ENCODE measurements at regions not wholly inside any gene's neighbourhood (a gene's known extent, or its start where the extent isn't known, plus 50 kb on each side); places are given as distances from the start of the nearest gene placed in this dataset.
A peak's percentile ranks its signal among the peaks of the same experiment; 100 is the strongest.

DNA sequence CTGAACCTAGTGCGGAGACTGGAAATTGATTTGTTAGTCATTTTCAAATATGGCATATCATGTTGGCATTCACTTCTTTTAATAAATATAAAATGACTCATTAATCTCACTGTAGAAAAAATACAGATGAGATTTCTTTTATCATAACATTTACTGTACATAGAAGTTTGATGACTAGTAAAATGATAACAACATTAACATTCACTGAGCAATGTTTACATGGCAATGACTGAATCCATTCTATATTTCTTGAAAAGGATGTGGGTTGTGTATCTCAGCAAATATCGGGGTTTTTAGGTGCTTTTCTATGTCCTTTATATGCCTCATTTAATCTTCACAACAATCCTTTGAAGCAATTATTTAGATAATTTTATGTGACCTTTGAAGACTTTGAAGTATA, 920.9 kb upstream of the FAT3 start:
- Histone ChIP-seq H2BK5ac (ENCODE audit: low read depth, low read length, poor library complexity, severe bottlenecking) (no peak overlapping the region), H4K5ac (ENCODE audit: low read depth, low read length) (no peak overlapping the region), H3K4ac (ENCODE audit: low read depth, low read length) (no peak overlapping the region), H3K4me2 (ENCODE audit: low read depth, low read length) (no peak overlapping the region), H3K9me1 (ENCODE audit: insufficient read depth, low read length) (no peaks in the 10 kb centered on the region), H2BK15ac (ENCODE audit: low read depth, low read length) (no peak overlapping the region), H2AFZ (replicated peaks; ENCODE audit: low read length, poor library complexity) (no peak overlapping the region), H3K14ac (replicated peaks; ENCODE audit: low read depth, low read length) (no peak overlapping the region), H3K79me1 (ENCODE audit: low read depth in 1 of 2, low read length in 2 of 2) (no peaks in the 10 kb centered on the region), H2AK5ac (ENCODE audit: low read depth, low read length) (no peak overlapping the region), H3K56ac (ENCODE audit: extremely low read depth, insufficient read depth, low read length) (no peak overlapping the region), H2AK9ac (replicated peaks; ENCODE audit: low read depth, low read length, poor library complexity) (no peak overlapping the region), H3K9me3 (ENCODE audit: control insufficient read depth, insufficient read depth, low read length) (no peaks in the 10 kb centered on the region), H3K27me3 (ENCODE audit: control insufficient read depth, insufficient read depth, low read length) (no peaks in the 10 kb centered on the region), H3K18ac (ENCODE audit: low read depth, low read length) (no peak overlapping the region), H4K8ac (ENCODE audit: low read depth in 2 of 2, low read length in 2 of 2) (no peak overlapping the region), H4K91ac (ENCODE audit: insufficient read depth, low read depth, low read length) (no peak overlapping the region), H3K27ac (ENCODE audit: insufficient read depth, low read length) (no peak overlapping the region), H2BK20ac (ENCODE audit: low read depth, low read length) (no peak overlapping the region), H3K4me3 (ENCODE audit: insufficient read depth, low read depth, low read length) (no peak overlapping the region), H2BK120ac (ENCODE audit: low read depth, low read length) (no peak overlapping the region), H3K23ac (ENCODE audit: low read depth, low read length) (no peak overlapping the region), H3K36me3 (ENCODE audit: control insufficient read depth, insufficient read depth, low read length) (no peaks in the 10 kb centered on the region), H3K9ac (ENCODE audit: low read depth, low read length) (no peak overlapping the region), H3K4me1 (ENCODE audit: control insufficient read depth, insufficient read depth, low read length) (no peaks in the 10 kb centered on the region), H4K20me1 (ENCODE audit: insufficient read depth, low read length) (no peaks in the 10 kb centered on the region)
- dilution Hi-C loops (cut with HindIII; ENCODE audit: low sequenced_read_pairs, unreplicated experiment) (no loop called here), intact Hi-C loops (cut with micrococcal nuclease) (no loop called here), in situ Hi-C loops (cut with MboI; ENCODE audit: low sequenced_read_pairs) (no loop called here)
- CTCF ChIA-PET, result no interaction called here
- no peak for TF ChIP-seq FOS (IDR thresholded peaks at IDR 0.05; ENCODE audit: low read depth, low read length)
- TF ChIP-seq, protein P1, sequence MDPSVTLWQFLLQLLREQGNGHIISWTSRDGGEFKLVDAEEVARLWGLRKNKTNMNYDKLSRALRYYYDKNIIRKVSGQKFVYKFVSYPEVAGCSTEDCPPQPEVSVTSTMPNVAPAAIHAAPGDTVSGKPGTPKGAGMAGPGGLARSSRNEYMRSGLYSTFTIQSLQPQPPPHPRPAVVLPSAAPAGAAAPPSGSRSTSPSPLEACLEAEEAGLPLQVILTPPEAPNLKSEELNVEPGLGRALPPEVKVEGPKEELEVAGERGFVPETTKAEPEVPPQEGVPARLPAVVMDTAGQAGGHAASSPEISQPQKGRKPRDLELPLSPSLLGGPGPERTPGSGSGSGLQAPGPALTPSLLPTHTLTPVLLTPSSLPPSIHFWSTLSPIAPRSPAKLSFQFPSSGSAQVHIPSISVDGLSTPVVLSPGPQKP (IDR thresholded peaks at IDR 0.05; ENCODE audit: borderline replicate concordance, low read depth, low read length), result no peak
- TF ChIP-seq MAFK (IDR thresholded peaks at IDR 0.05; ENCODE audit: low read depth, low read length), result no peak
- no peak for TF ChIP-seq RFX5 (IDR thresholded peaks at IDR 0.05; ENCODE audit: low read depth, low read length)
- TF ChIP-seq BHLHE40 (IDR thresholded peaks at IDR 0.05; ENCODE audit: low read depth, low read length), result no peak
- TF ChIP-seq MAZ (IDR thresholded peaks at IDR 0.05; ENCODE audit: borderline replicate concordance, low read depth, low read length), result no peak
- no peak for TF ChIP-seq CHD1 (IDR thresholded peaks at IDR 0.05; ENCODE audit: low read depth, low read length)
- TF ChIP-seq MXI1 (IDR thresholded peaks at IDR 0.05; ENCODE audit: borderline replicate concordance, low read depth, low read length), result no peak
- TF ChIP-seq RAD21 (IDR thresholded peaks at IDR 0.05; ENCODE audit: low read length), result no peak
- no peak for TF ChIP-seq CEBPB (IDR thresholded peaks at IDR 0.05; ENCODE audit: low read depth, low read length)
- TF ChIP-seq, protein P2, sequence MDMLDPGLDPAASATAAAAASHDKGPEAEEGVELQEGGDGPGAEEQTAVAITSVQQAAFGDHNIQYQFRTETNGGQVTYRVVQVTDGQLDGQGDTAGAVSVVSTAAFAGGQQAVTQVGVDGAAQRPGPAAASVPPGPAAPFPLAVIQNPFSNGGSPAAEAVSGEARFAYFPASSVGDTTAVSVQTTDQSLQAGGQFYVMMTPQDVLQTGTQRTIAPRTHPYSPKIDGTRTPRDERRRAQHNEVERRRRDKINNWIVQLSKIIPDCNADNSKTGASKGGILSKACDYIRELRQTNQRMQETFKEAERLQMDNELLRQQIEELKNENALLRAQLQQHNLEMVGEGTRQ (IDR thresholded peaks at IDR 0.05; ENCODE audit: low read depth, low read length), result no peak
- TF ChIP-seq POLR2A (IDR thresholded peaks at IDR 0.05; ENCODE audit: low read depth, low read length), result no peak
- TF ChIP-seq SMC3 (IDR thresholded peaks at IDR 0.05; ENCODE audit: low read depth, low read length), result no peak
- ATAC-seq (ENCODE audit: low read depth) (peak; percentile 48; the same call in 1 of the 2 replicates), DNase-seq (peak; percentile 30)
- POLR2A ChIA-PET (ENCODE audit: unreplicated experiment), result no interaction called here
- WGBS, 2 experiments (ENCODE audit: extremely low coverage in 2 of 2, insufficient read length in 1 of 2), result no CpG with 5 or more reads among the region's 2 CpGs
- no TSS peak for BruUV-seq (replicated peaks)

Data from IMR-90 (cell line).